HG03521 (cell line): ENCODE measurements at regions not wholly inside any gene's neighbourhood (a gene's known extent, or its start where the extent isn't known, plus 50 kb on each side); places are given as distances from the start of the nearest gene placed in this dataset.
"Not testable (repeated sequence)": the region's sequence is repeated elsewhere in the genome, so short reads cannot be mapped to it uniquely, and the experiment has no call there.

Experiments
- ATAC-seq: cut with Tn5 transposase; IDR thresholded peaks from one replicate; pipeline ENCODE4 v1.9.1; 2021; ENCODE audit warnings: mild to moderate bottlenecking, moderate library complexity; ENCODE audit not compliant: unreplicated experiment

DNA sequence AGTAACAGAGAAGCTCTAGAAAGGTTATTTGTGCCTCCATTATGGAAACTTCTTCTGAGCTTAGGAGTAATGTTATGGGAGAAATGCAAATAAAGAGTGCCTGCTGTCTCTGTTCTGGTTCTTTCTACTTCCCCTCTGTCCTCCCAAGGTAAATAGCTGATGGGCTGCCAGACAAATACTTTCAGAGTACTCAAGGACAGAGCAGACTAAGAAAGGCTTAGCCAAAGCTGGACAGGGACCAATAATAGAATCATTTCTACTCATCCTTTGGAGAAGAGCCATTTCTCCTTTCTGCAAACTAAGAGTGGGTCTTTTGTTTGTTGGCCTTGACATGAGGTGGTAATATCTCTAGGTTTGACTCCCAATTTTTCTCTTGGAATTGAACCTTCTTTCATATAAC lies 136.1 kb downstream of the MID1IP1 start:
- ATAC-seq: no peak

- no peak for ATAC-seq
These were observed 136.7 kb downstream of the MID1IP1 start for GRCh38 chrX:38937926-38938325.

- ATAC-seq: no peak
These were observed 137.8 kb downstream of the MID1IP1 start for GRCh38 chrX:38939067-38939466.

DNA sequence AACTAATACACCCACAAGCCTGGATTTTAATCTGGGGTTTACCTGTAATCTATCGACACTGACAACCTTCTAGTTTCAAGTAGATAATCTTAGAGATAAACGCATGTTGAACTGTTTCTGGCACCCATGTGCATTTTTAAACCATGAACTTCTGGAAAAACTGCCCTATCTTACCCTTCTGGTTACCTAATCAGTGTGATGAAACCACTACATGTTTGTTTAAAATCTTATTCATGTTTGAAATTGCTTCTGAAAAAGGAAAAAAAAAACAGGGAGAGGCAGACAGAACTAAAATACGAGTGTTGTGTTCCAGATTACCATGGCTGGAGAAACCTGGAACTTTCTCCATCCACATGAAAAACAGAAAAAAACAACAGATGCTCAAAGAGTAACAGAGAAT lies 139.3 kb downstream of the MID1IP1 start:
- no peak for ATAC-seq

DNA sequence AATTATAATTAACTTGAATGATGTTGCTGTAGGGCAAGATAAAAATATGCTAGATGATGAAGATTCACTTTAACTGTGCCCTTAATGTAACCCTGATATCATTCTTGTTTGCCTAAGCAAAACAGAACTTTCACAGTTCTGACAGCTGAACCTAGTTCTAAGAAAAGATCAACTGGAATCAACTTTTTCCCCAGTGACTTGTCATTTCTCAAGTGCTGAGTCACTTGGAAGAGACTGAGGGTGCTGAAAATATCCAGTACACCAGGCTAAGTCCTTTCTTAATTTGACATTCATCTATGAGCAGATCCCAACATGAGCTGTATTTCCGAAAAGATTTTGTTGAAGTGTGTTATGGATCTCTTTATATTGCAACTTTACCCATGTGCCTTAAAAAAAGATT lies 140.4 kb downstream of the MID1IP1 start:
- ATAC-seq: no peak

DNA sequence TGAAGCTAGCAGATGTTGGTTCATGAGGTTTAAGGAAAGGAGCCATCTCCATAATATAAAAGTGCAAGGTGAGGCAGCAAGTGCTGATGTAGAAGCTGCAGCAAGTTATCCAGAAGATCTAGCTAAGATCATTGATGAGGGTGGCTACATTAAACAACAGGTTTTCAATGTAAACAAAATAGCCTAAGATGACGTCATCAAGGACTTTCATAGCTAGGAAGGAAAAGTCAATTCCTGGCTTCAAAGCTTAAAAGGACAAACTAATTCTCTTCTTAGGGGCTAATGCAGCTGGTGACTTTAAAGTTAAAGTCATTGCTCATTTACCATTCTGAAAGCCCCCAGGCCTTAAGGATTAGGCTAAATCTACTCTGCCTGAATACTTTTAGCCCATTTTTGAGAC lies 141.9 kb downstream of the MID1IP1 start:
- no peak for ATAC-seq

GRCh38 chrX:38948046-38948445 lies 146.8 kb downstream of the MID1IP1 start:
- ATAC-seq: no peak

GRCh38 chrX:38954520-38954919 lies 153.3 kb downstream of the MID1IP1 start:
- no peak for ATAC-seq

DNA sequence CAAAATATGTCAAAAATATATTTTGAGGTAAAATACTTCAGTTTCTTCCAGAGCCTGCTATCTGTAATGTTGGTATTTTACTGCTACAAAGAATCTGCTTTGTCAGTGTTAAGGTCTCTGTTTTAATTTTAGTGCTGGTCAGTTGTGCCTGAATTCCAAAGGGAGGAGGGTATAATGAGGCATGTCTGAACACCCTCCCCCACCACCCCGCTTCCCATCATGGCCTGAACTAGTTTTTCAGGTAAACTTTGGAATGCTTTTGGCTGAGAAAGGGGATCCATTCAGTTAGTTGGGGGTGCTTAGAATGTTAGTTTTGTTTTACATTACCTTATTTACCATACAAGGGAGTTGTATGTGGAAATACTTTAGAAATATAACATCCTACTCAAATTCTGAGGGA lies 158.5 kb downstream of the MID1IP1 start:
- ATAC-seq: no peak

DNA sequence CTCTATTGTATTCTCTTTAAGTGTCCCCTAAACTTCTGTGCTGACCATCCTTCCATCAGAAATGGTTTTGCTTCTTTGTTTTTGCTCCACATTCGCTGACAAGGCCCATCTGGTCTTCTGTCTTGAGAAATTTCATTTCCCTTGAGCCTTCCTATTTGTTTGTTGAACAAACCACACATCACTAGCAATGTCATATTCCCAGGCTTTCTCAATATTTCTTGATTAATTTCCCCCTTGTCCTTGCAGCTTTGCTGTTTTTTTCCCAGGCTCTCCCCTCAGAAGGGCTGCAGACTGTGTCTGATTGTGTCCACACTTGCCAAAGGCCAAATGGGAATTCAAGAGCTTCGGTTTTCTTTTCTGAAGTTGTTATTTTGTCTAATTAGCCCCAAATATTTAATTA lies 158.9 kb downstream of the MID1IP1 start:
- no peak for ATAC-seq

DNA sequence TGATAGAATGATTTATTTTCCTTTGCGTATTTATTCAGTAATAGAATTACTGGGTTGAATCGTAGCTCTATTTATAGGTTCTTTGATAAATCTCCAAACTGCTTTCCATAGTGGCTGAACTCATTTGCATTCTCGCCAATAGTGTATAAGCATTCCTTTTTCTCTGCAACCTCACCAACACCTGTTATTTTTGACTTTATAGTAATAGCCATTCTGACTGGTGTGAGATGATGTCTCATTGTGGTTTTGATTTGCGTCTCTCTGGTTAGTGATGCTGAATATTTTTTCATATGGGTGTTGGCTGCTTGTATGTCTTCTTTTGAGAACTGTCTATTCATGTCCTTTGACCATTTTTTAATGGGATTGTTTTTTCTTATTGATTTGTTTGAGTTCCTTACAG lies 160.7 kb downstream of the MID1IP1 start:
- no peak for ATAC-seq

DNA sequence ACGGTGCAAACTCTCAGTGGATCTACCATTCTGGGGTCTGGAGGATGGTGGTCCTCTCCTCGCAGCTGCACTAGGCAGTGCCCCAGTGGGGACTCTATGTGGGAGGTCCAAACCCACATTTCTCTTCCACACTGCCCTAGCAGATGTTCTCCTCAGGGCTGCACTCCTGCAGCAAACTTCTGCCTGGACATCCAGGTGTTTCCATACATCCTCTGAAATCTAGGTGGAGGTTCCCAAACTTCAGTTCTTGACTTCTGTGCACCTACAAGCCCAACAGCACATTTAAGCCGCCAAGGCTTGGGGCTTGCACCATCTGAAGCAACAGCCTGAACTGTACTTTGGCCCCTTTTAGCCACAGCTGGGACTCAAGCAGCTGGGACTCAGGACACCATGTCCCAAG lies 162.0 kb downstream of the MID1IP1 start:
- not testable (repeated sequence) for ATAC-seq

GRCh38 chrX:38965888-38966287 lies 164.6 kb downstream of the MID1IP1 start:
- no peak for ATAC-seq

GRCh38 chrX:38968344-38969216 lies 167.3 kb downstream of the MID1IP1 start:
- ATAC-seq: no peak

DNA sequence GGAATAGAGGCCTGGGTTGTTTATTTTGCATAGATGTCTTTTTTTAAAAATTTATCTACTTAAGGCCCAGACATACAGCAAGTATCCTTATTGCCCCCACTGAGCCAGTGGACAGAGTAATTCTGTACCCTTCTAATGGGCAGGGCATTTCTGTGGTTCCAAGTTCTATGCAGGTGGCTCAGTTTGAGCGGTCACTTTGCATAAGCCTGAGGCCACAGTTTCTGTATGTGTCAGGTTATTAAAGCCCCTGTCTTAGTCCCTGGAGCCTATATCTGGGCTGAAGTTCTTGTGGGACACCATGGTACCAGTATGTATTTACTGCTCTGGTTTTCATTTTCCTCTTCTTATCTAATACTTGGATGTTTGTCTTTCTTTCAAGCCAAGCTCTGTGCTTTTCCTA lies 168.8 kb downstream of the MID1IP1 start:
- no peak for ATAC-seq

GRCh38 chrX:38970845-38971244 lies 169.6 kb downstream of the MID1IP1 start:
- ATAC-seq: no peak

DNA sequence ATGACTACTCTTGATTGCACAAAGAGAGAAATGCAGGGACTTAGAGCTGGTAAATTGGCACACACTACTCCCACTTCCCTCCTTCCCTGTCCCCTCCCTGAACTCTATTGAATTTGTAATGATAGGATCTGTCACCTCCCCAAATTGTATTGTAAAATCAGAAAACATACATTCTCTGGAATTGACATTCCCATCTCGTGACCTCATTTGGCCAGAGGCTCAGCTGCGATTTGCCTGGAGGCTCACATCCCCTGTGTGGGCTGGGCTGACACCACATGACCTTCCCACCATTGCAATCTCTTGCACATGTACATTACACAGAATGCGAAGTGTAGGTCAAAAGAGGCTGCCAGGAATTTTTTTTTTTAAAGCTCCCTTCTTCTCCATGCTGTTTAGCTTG lies 172.1 kb downstream of the MID1IP1 start:
- no peak for ATAC-seq

DNA sequence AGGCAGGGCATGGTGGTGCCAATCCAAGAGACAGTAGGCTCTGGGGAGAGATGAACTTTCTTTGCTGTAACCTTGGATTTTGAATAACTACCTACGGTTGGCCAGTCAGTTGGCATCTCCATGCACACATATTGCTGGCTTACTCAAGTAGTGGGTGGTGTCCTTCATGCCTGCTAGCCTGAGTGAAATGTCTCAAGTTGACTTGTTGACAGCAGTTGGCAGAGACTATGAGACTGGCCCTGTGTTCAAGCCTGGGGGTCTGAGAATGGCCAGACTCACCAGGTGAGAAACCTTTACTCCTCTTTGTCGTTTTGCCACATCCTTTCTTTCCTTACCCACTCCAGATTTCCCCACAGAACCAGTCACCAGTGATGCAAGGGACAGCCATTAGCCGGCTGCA lies 173.3 kb downstream of the MID1IP1 start:
- no peak for ATAC-seq

DNA sequence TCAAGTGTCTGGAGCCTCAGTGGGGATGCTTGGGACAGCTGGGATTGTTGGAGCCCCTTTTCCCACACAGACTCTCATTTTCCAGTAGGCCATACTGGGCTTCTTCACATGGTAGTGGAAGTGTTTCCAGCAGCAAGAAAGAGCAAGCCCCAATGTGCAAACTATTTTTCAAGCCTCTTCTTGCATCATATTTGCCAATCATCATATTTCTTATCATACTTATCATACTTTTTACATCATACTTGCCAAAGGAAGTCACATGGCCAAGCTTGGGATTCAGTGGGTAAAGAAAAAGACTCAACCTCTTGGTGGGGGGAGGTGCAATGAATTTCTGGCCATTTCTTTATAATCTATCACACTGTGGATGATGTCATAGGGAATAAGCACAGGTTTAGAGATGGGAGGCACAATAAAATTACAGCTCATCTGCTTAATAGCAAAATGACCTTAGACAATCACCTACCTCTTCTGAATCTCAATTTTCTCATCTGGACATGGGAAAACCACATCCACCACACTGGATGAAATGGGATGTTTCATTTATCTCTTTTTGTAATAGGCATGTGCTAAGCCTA lies 174.2 kb downstream of the MID1IP1 start:
- no peak for ATAC-seq

GRCh38 chrX:38982370-38982769 lies 181.1 kb downstream of the MID1IP1 start:
- ATAC-seq: no peak

DNA sequence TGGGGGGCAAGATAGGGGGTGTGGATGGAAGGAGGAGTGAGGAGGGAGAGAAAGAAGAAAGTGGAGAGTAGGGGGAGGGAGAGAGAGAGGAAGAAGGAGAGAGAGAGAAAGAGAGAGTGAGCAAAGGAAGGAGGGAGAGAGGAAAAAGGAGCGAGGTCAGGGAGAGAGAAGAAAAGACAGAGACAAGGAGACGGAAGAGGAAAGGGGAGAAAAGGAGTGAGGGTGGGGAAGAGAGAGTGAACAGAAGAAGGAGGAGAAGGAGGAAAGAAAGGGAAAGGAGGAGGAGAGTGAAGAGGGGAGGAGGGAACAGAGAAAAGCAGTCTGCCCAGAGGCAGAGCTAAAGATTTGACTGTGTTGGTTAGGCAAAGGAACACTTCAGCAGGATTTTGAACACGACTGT lies 181.6 kb downstream of the MID1IP1 start:
- ATAC-seq: no peak

GRCh38 chrX:38985375-38985774 lies 184.1 kb downstream of the MID1IP1 start:
- peak; percentile 51 for ATAC-seq

DNA sequence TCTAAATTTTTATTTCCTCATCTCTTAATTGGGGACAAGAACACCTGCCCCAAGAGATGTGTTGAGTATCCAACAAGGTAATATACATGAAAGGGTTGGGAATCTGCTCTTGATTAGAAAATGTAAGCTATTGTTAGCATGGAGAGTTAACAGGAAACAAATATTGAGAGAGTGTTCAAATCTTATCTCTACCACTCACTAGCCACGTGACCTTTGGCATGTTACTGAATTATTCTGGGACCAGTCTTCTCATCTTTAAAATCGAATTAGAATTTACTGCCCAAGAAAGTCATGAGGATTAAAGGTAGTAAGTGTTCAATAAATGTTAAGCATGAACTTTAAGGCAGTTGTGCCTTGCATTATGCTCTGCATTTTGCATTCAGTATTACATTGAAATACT lies 184.7 kb downstream of the MID1IP1 start:
- no peak for ATAC-seq
